Ectodermal cell (in vitro differentiated cells): ENCODE measurements at regions not wholly inside any gene's neighbourhood (a gene's known extent, or its start where the extent isn't known, plus 50 kb on each side); places are given as distances from the start of the nearest gene placed in this dataset.

Experiments used
- H3K27ac ChIP-seq: 2 replicates; pipeline ENCODE4 v1.7.0; 2013; ENCODE audit warnings: mild to moderate bottlenecking, low read depth, low read length; ENCODE audit not compliant: insufficient read depth, poor library complexity, severe bottlenecking
- H3K27me3 ChIP-seq: 2 replicates; pipeline ENCODE4 v1.7.0; 2013; ENCODE audit warnings: mild to moderate bottlenecking, low read length; ENCODE audit not compliant: insufficient read depth, control insufficient read depth, poor library complexity, severe bottlenecking
- H3K36me3 ChIP-seq: one replicate; pipeline ENCODE4 v1.7.0; 2013; ENCODE audit warnings: low read length; ENCODE audit not compliant: control insufficient read depth, insufficient read depth
- H3K4me1 ChIP-seq: one replicate; pipeline ENCODE4 v1.7.0; 2013; ENCODE audit warnings: low read length; ENCODE audit not compliant: control insufficient read depth, insufficient read depth
- H3K4me3 ChIP-seq: 2 replicates; pipeline ENCODE4 v1.7.0; 2013; ENCODE audit warnings: low read depth, low read length, control low read depth; ENCODE audit not compliant: insufficient read depth
- H3K9me3 ChIP-seq: 2 replicates; pipeline ENCODE4 v1.7.0; 2013; ENCODE audit warnings: mild to moderate bottlenecking, low read length, moderate library complexity; ENCODE audit not compliant: control insufficient read depth
- WGBS, 2 experiments: methylation state at CpG; one replicate each; pipeline ENCODE4 v1.1.7; 2013; ENCODE audit warnings: missing lambda C conversion rate in 2 of 2; 5-methylcytosine and 5-hydroxymethylcytosine counted together

DNA sequence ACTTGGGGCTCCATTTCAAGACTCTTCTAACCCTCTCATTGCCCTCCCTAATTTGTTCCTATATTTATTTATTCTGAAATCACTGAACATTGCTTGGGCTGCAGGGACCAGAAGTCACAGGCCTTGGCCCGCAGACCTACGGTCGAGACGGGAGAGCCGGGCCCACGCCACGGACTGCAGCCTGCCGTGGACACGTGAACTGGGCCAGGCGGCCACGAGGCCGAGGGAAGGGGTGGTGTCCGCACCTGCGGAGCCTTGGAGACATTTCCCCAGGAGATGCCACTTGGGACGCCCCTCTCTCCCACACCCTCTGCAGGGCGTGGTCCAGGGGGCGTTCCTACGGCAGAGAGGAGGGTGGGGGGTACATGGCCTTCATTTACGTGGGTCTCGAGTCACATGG is 463.9 kb downstream of the ICE1 start:
- 91 to 93% methylated on average over 20 of the region's 20 CpGs for WGBS, 2 experiments
- Histone ChIP-seq H3K27ac (no peak overlapping the region), H3K27me3 (no peaks in the 10 kb centered on the region), H3K4me1 (no peaks in the 10 kb centered on the region), H3K4me3 (no peak overlapping the region), H3K9me3 (no peaks in the 10 kb centered on the region), H3K36me3 (no peaks in the 10 kb centered on the region)

DNA sequence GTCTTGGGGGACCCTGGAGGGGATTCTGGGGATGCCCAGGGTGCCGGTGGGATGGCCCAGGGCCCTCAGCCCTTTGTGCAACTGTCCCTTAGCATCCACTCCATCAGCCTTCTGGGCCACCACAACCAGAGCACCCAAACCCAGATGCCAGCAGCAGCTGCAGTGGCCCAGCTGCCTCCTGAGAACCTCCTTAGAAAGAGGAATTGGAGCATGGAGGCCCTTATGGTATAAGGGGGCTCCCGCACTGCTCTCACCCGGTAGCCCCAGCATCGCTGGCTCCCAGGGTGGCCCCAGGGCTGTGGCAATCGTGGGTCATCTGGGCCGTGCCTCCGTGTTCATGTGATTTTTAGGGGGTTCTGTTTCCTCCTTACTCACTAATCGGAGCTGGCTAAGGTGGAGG is 463.3 kb downstream of the ICE1 start:
- H3K27me3 ChIP-seq = no peaks in the 10 kb centered on the region
- no peaks in the 10 kb centered on the region for H3K4me1 ChIP-seq
- no peaks in the 10 kb centered on the region for H3K9me3 ChIP-seq
- 89 to 92% methylated on average over 8 of the region's 8 CpGs for WGBS, 2 experiments
- no peaks in the 10 kb centered on the region for H3K36me3 ChIP-seq
- no peak overlapping the region for H3K4me3 ChIP-seq
- H3K27ac ChIP-seq = no peak overlapping the region

- Histone ChIP-seq H3K9me3 (no peaks in the 10 kb centered on the region), H3K4me1 (no peaks in the 10 kb centered on the region), H3K36me3 (no peaks in the 10 kb centered on the region), H3K27me3 (no peaks in the 10 kb centered on the region), H3K27ac (no peak overlapping the region), H3K4me3 (no peak overlapping the region)
- 91% methylated on average over 5 of the region's 5 CpGs for WGBS, 2 experiments
Observed at GRCh38 chr5:5884593-5884992, 462.1 kb downstream of the ICE1 start.

DNA sequence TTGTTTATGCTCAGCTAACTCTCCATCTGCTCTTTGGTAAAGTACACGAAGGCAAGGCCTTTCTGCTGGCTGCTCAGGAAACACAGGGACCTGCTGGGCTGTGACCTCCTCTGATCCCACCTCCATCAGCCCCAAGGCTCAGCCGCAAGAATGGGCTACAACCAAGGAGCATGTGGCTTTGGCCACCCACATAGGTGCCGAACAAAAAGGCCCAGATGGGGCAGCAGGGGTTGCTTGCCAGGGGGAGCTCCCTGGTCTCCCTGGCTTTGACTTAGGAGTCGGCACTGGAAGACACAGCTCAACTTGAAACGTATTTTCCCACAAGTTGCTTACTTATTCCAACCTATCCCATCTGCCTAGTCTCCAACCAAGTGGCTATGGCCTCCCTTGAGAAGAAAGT is 461.1 kb downstream of the ICE1 start:
- H3K4me3 ChIP-seq = no peak overlapping the region
- WGBS, 2 experiments = 76 to 77% methylated on average over 5 of the region's 5 CpGs
- no peaks in the 10 kb centered on the region for H3K9me3 ChIP-seq
- no peaks in the 10 kb centered on the region for H3K27me3 ChIP-seq
- no peak overlapping the region for H3K27ac ChIP-seq
- H3K36me3 ChIP-seq = no peaks in the 10 kb centered on the region
- no peaks in the 10 kb centered on the region for H3K4me1 ChIP-seq

DNA sequence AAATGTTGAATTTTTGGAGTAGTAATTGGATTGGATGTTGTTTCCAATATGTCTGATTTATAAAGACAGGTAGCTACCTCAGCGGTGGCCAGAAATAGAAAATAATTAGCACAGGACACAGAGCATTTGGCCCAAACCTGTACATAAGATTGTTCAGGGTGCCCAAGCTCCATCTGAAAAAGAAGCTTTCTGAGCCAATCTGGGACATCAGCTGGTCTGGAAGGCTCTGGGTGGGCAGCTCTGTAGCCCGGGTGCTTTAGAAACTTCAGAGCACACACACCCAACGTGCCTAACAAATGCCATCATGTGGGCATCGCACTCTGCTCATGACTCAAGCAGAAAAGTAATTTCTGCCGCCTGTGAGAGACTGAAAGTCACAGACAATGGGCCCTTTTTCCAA is 460.7 kb downstream of the ICE1 start:
- H3K9me3 ChIP-seq = no peaks in the 10 kb centered on the region
- no peaks in the 10 kb centered on the region for H3K27me3 ChIP-seq
- no peaks in the 10 kb centered on the region for H3K36me3 ChIP-seq
- no peaks in the 10 kb centered on the region for H3K4me1 ChIP-seq
- H3K27ac ChIP-seq = no peak overlapping the region
- WGBS, 2 experiments = 88 to 89% methylated on average over 5 of the region's 5 CpGs
- H3K4me3 ChIP-seq = no peak overlapping the region

DNA sequence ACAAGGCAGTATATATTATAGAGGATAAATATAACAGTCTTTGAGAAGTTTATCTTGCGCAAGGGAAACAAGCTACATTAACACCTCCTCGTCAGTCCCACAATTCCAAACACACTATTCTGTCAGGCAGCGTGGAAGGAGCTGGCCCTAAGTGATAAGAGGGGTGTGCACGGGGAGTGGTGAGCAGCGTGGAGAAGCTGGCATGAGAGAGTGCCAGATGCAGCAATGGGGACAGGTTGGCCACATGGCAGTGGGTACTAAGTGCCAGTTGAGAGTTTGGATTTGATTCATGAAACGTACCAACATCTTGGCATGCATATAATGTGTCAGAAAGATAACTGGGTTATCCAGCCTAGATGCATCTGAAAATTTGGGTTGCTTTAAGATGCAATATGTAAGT is 460.2 kb downstream of the ICE1 start:
- no peaks in the 10 kb centered on the region for H3K4me1 ChIP-seq
- H3K27ac ChIP-seq = no peak overlapping the region
- no peak overlapping the region for H3K4me3 ChIP-seq
- H3K9me3 ChIP-seq = no peaks in the 10 kb centered on the region
- H3K36me3 ChIP-seq = no peaks in the 10 kb centered on the region
- WGBS, 2 experiments = 97% methylated on average over 4 to 6 of the region's 6 CpGs
- H3K27me3 ChIP-seq = no peaks in the 10 kb centered on the region

DNA sequence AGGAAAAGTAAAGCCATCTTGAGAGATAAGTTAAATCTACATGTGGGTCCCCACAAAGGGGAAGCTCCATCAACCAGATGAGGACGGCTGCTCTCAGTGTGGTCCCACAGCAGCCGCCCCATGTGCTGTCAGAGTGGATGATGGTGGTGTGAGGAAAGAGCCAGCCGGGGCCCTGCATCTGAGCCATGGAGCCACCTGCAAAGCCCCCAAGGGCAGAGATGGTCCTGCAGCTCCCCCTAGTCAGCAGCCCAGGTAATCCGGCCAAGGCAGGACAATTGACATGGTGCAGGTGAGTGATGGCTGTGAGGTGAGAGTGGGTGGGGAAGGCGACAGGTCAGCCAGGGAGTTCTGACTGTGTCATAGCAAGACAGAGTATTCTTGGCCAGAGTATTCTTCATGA is 458.8 kb downstream of the ICE1 start:
- no peaks in the 10 kb centered on the region for H3K27me3 ChIP-seq
- H3K36me3 ChIP-seq = no peaks in the 10 kb centered on the region
- H3K9me3 ChIP-seq = no peaks in the 10 kb centered on the region
- 71 to 86% methylated on average over 5 of the region's 5 CpGs for WGBS, 2 experiments
- no peak overlapping the region for H3K27ac ChIP-seq
- H3K4me3 ChIP-seq = no peak overlapping the region
- H3K4me1 ChIP-seq = no peaks in the 10 kb centered on the region

DNA sequence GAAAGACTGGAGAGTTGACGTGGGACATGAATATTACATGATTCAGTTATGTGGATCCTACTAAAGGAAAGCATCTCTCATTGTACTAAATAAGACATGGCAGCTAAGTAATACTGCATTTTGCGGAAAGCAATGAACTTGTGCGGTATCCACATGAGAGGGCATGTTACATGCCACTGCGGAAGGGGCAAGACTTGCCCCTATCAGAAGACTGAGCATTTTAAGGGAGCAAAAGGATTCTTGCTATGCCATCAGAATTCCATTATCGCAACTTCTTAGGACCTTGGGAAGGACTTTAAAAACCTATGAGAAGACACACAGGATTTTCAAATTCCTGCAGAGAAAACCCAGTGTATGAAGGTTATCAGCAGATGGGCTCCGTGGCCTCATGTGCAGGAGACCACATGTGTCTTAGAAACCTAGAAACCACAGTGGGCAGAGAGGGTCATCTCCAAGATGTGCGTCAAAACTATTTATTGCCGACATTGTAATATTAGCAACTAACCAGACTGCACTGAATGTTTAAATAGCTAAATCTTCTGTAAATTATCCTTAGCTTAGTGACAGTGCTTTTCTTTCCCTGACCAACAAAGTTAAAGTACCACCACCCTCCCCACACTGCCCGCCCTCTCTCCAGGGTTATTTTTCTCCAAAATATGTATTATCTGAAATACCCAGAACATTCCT is 457.7 kb downstream of the ICE1 start:
- Histone ChIP-seq H3K4me3 (no peak overlapping the region), H3K36me3 (no peaks in the 10 kb centered on the region), H3K27me3 (no peaks in the 10 kb centered on the region), H3K27ac (no peak overlapping the region), H3K9me3 (no peaks in the 10 kb centered on the region), H3K4me1 (no peaks in the 10 kb centered on the region)
- 96% methylated on average over 9 of the region's 9 CpGs for WGBS, 2 experiments

DNA sequence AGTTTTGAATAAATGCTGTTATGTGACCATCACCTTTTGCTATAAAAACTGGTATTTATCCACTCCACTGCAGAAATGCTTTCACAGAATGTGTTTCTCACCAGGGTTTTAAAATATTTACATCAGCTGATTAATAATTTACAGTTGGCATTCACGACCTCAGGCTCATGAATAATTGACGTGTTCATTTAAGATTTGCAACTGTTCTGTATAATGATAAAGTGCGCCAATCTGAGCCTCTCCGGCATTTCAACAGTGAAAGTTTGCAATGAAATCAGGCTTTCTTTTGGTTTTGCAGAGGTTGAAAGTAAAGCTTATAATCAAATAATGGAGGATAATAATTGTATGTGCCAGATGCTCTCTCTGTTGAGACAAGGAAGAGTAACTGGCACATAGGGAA is 434.9 kb downstream of the ICE1 start:
- no peaks in the 10 kb centered on the region for H3K9me3 ChIP-seq
- no peak overlapping the region for H3K27ac ChIP-seq
- 96 to 98% methylated on average over 4 of the region's 4 CpGs for WGBS, 2 experiments
- no peaks in the 10 kb centered on the region for H3K4me1 ChIP-seq
- no peaks in the 10 kb centered on the region for H3K36me3 ChIP-seq
- no peaks in the 10 kb centered on the region for H3K27me3 ChIP-seq
- no peak overlapping the region for H3K4me3 ChIP-seq

GRCh38 chr5:5854087-5854486 is 431.6 kb downstream of the ICE1 start:
- H3K27me3 ChIP-seq = no peaks in the 10 kb centered on the region
- H3K9me3 ChIP-seq = no peaks in the 10 kb centered on the region
- H3K36me3 ChIP-seq = no peaks in the 10 kb centered on the region
- no peaks in the 10 kb centered on the region for H3K4me1 ChIP-seq
- H3K27ac ChIP-seq = no peak overlapping the region
- 83 to 89% methylated on average over 2 of the region's 2 CpGs for WGBS, 2 experiments
- no peak overlapping the region for H3K4me3 ChIP-seq

GRCh38 chr5:5838493-5838892 is 416.0 kb downstream of the ICE1 start:
- WGBS, 2 experiments = 95 to 97% methylated on average over 11 to 12 of the region's 12 CpGs
- H3K36me3 ChIP-seq = no peaks in the 10 kb centered on the region
- no peaks in the 10 kb centered on the region for H3K4me1 ChIP-seq
- no peak overlapping the region for H3K27ac ChIP-seq
- H3K27me3 ChIP-seq = no peaks in the 10 kb centered on the region
- no peak overlapping the region for H3K4me3 ChIP-seq
- H3K9me3 ChIP-seq = no peaks in the 10 kb centered on the region
